K562 (cell line): ENCODE measurements at regions not wholly inside any gene's neighbourhood (a gene's known extent, or its start where the extent isn't known, plus 50 kb on each side); places are given as distances from the start of the nearest gene placed in this dataset.

Experiments used
- CTCF ChIP-seq, 3 experiments: IDR thresholded peaks in 2 of 3; conservative IDR thresholded peaks in 1 of 3; 2 replicates each; pipeline ENCODE4 v1.5.1; 2011 to 2012; ENCODE audit warnings: low read length in 3 of 3, mild to moderate bottlenecking in 3 of 3, control low read depth in 2 of 3, improper control_type of control experiment in 1 of 3, inconsistent platforms in 1 of 3, low read depth in 1 of 3, mixed read lengths in 1 of 3, moderate library complexity in 1 of 3; ENCODE audit not compliant: insufficient read depth in 2 of 3
- HCFC1 ChIP-seq: IDR thresholded peaks from 2 replicates; pipeline ENCODE4 v1.6.1; 2012; ENCODE audit warnings: low read depth, low read length, improper control_type of control experiment
- HDAC2 ChIP-seq: fragments of 450-650 bp; IDR thresholded peaks from 2 replicates; pipeline ENCODE4 v1.6.1; 2016; ENCODE audit warnings: mild to moderate bottlenecking
- KDM1A ChIP-seq, 2 experiments: fragments of 450-650 bp; IDR thresholded peaks; 2 replicates each; pipeline ENCODE4 v1.6.1; 2016; ENCODE audit warnings: mild to moderate bottlenecking in 2 of 2
- MYNN ChIP-seq, 2 experiments: sonication (generic); formaldehyde crosslinking in 1 of 2; IDR thresholded peaks; 2 replicates each; pipeline versions ENCODE4 v1.5.0 to v1.6.1; 2016 to 2020; ENCODE audit warnings: antibody characterized with exemption in 1 of 2, missing genetic modification reagents in 1 of 2
- NELFE ChIP-seq: IDR thresholded peaks from 2 replicates; pipeline ENCODE4 v1.6.1; 2011; ENCODE audit warnings: mild to moderate bottlenecking; ENCODE audit not compliant: insufficient read depth, insufficient read length
- PHF8 ChIP-seq: fragments of 200-600 bp; sonication (generic); IDR thresholded peaks from 2 replicates; pipeline ENCODE4 v1.6.1; 2012; ENCODE audit warnings: mixed run types, mild to moderate bottlenecking, inconsistent platforms, low read length, moderate library complexity, borderline replicate concordance
- TAF15 ChIP-seq: fragments of 200-400 bp; formaldehyde crosslinking; IDR thresholded peaks from 2 replicates; pipeline ENCODE4 v1.6.1; 2017; ENCODE audit warnings: mild to moderate bottlenecking, low read depth, low read length, moderate library complexity
- YY1 ChIP-seq, 3 experiments: IDR thresholded peaks; 2 replicates each; pipeline ENCODE4 v1.6.1; 2011; ENCODE audit warnings: low read length in 2 of 3, mild to moderate bottlenecking in 2 of 3, moderate library complexity in 2 of 3, borderline replicate concordance in 1 of 3, control low read depth in 1 of 3, low read depth in 1 of 3; ENCODE audit not compliant: insufficient read depth in 3 of 3, insufficient replicate concordance in 2 of 3, control insufficient read depth in 1 of 3, insufficient read length in 1 of 3; ENCODE audit errors: extremely low read depth in 1 of 3
- ZNF41 ChIP-seq: fragments of 250-450 bp; sonication (Bioruptor Pico); conservative IDR thresholded peaks from 2 replicates; pipeline ENCODE4 v1.4.0; 2020; ENCODE audit warnings: mild to moderate bottlenecking
- ZNF512 ChIP-seq: IDR thresholded peaks from 2 replicates; pipeline ENCODE4 v1.6.1; 2016; ENCODE audit warnings: missing genetic modification characterization, missing compliant biosample characterization
- TF ChIP-seq, protein P1 (sequence below): sonication (generic); formaldehyde crosslinking; IDR thresholded peaks from 2 replicates; pipeline ENCODE4 v1.8.0; 2023; ENCODE audit warnings: missing genetic modification reagents, mild to moderate bottlenecking, borderline replicate concordance

DNA sequence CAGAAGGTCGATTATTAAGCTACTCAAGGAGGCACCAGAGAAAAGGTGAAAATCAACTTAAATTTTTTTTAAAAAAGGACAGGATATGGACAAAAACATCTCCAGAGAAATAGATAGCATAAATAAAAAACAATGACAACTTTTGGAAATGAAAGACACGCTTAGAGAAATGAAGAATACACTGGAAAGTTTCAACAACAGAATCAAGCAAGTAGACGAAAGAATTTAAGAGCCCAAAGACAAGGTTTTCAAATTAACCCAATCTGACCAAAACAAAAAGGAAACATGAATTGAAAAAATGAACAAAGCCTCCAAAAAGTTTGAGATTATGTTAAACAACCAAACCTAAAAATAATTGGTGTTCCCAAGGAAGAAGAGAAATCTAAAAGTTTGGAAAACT is 191.1 kb upstream of the BMP4 start:
- TF ChIP-seq, protein P1, sequence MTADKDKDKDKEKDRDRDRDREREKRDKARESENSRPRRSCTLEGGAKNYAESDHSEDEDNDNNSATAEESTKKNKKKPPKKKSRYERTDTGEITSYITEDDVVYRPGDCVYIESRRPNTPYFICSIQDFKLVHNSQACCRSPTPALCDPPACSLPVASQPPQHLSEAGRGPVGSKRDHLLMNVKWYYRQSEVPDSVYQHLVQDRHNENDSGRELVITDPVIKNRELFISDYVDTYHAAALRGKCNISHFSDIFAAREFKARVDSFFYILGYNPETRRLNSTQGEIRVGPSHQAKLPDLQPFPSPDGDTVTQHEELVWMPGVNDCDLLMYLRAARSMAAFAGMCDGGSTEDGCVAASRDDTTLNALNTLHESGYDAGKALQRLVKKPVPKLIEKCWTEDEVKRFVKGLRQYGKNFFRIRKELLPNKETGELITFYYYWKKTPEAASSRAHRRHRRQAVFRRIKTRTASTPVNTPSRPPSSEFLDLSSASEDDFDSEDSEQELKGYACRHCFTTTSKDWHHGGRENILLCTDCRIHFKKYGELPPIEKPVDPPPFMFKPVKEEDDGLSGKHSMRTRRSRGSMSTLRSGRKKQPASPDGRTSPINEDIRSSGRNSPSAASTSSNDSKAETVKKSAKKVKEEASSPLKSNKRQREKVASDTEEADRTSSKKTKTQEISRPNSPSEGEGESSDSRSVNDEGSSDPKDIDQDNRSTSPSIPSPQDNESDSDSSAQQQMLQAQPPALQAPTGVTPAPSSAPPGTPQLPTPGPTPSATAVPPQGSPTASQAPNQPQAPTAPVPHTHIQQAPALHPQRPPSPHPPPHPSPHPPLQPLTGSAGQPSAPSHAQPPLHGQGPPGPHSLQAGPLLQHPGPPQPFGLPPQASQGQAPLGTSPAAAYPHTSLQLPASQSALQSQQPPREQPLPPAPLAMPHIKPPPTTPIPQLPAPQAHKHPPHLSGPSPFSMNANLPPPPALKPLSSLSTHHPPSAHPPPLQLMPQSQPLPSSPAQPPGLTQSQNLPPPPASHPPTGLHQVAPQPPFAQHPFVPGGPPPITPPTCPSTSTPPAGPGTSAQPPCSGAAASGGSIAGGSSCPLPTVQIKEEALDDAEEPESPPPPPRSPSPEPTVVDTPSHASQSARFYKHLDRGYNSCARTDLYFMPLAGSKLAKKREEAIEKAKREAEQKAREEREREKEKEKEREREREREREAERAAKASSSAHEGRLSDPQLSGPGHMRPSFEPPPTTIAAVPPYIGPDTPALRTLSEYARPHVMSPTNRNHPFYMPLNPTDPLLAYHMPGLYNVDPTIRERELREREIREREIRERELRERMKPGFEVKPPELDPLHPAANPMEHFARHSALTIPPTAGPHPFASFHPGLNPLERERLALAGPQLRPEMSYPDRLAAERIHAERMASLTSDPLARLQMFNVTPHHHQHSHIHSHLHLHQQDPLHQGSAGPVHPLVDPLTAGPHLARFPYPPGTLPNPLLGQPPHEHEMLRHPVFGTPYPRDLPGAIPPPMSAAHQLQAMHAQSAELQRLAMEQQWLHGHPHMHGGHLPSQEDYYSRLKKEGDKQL (CRISPR knock-in tag): no peak
- TF ChIP-seq CTCF (IDR thresholded peaks at IDR 0.05 in 2 of 3, conservative IDR thresholded peaks at IDR 0.05 in 1 of 3; ENCODE audit: insufficient read depth in 2 of 3, low read depth in 1 of 3, low read length in 3 of 3): no peak
- TF ChIP-seq ZNF41: no peak
- TF ChIP-seq NELFE: no peak
- no peak for TF ChIP-seq MYNN (IDR thresholded peaks at IDR 0.05)
- TF ChIP-seq MYNN (CRISPR knock-in tag; IDR thresholded peaks at IDR 0.05): no peak
- no peak for TF ChIP-seq KDM1A (IDR thresholded peaks at IDR 0.05)
- no peak for TF ChIP-seq HCFC1
- no peak for TF ChIP-seq HDAC2
- no peak for TF ChIP-seq ZNF512 (tag)
- TF ChIP-seq YY1 (IDR thresholded peaks at IDR 0.05; ENCODE audit: borderline replicate concordance in 1 of 3, control insufficient read depth in 1 of 3, extremely low read depth in 1 of 3, insufficient read depth in 3 of 3, insufficient read length in 1 of 3, insufficient replicate concordance in 2 of 3, low read depth in 1 of 3, low read length in 2 of 3): no peak
- no peak for TF ChIP-seq TAF15
- TF ChIP-seq PHF8: no peak
